DOHH2 (cell line): ENCODE measurements at regions not wholly inside any gene's neighbourhood (a gene's known extent, or its start where the extent isn't known, plus 50 kb on each side); places are given as distances from the start of the nearest gene placed in this dataset.

Experiments used
- EZH2phosphoT487 ChIP-seq: fragments of 200-600 bp; sonication (generic); IDR thresholded peaks from 2 replicates; pipeline ENCODE4 v1.6.1; 2017; ENCODE audit warnings: borderline replicate concordance, mild to moderate bottlenecking, antibody characterized with exemption, low read length, moderate library complexity, mixed read lengths
- TF ChIP-seq, protein P1 (sequence below): fragments of 200-600 bp; sonication (generic); IDR thresholded peaks from one replicate; pipeline ENCODE4 v1.5.1; 2014; ENCODE audit warnings: antibody characterized with exemption, mild to moderate bottlenecking, low read depth, low read length; ENCODE audit not compliant: poor library complexity, severe bottlenecking

DNA sequence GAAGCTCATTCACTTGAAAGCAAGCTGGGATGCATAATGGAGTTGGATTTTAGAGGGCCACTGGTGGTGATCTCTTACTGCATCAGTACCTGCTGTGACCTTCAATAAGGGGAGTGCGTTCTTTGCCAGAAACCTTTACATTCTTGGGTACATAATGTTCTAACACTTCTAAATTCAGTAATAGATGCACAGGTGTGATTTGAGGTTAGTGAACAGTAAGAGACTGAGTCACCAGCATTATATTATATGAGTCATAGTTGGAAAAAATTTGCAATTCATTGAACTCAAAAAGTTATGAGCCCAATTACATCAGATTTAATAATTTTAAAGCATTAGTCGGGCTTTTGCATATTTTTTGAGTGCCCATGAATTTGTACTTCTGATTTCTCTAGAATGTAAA is 803.3 kb downstream of the ADCYAP1 start:
- TF ChIP-seq, protein P1, sequence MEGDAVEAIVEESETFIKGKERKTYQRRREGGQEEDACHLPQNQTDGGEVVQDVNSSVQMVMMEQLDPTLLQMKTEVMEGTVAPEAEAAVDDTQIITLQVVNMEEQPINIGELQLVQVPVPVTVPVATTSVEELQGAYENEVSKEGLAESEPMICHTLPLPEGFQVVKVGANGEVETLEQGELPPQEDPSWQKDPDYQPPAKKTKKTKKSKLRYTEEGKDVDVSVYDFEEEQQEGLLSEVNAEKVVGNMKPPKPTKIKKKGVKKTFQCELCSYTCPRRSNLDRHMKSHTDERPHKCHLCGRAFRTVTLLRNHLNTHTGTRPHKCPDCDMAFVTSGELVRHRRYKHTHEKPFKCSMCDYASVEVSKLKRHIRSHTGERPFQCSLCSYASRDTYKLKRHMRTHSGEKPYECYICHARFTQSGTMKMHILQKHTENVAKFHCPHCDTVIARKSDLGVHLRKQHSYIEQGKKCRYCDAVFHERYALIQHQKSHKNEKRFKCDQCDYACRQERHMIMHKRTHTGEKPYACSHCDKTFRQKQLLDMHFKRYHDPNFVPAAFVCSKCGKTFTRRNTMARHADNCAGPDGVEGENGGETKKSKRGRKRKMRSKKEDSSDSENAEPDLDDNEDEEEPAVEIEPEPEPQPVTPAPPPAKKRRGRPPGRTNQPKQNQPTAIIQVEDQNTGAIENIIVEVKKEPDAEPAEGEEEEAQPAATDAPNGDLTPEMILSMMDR = no peak
- TF ChIP-seq EZH2phosphoT487 = no peak
